ENCODE measurements at regions not wholly inside any gene's neighbourhood (a gene's known extent, or its start where the extent isn't known, plus 50 kb on each side); places are given as distances from the start of the nearest gene placed in this dataset.

- DNase-seq (ENCODE audit: low read depth): no peak
- TF ChIP-seq CTCF (conservative IDR thresholded peaks at IDR 0.05; ENCODE audit: low read length): no peak
- H3K4me3 ChIP-seq (ENCODE audit: low read length): no peak overlapping the region
These were observed 202.7 kb upstream of the LRIG1 start for GRCh38 chr3:66703501-66703900.

- no peak for DNase-seq (ENCODE audit: low read depth)
- TF ChIP-seq CTCF (conservative IDR thresholded peaks at IDR 0.05; ENCODE audit: low read length): no peak
- no peak overlapping the region for H3K4me3 ChIP-seq (ENCODE audit: low read length)
These were observed 204.3 kb upstream of the LRIG1 start for GRCh38 chr3:66705076-66705475.

- DNase-seq (ENCODE audit: low read depth): no peak
- TF ChIP-seq CTCF (conservative IDR thresholded peaks at IDR 0.05; ENCODE audit: low read length): no peak
- H3K4me3 ChIP-seq (ENCODE audit: low read length): no peak overlapping the region
These were observed 206.1 kb upstream of the LRIG1 start for GRCh38 chr3:66706890-66707289.

GRCh38 chr3:66709532-66709931 lies 208.7 kb upstream of the LRIG1 start:
- no peak for DNase-seq (ENCODE audit: low read depth)
- no peak overlapping the region for H3K4me3 ChIP-seq (ENCODE audit: low read length)
- TF ChIP-seq CTCF (conservative IDR thresholded peaks at IDR 0.05; ENCODE audit: low read length): no peak

GRCh38 chr3:66712210-66712609 lies 211.4 kb upstream of the LRIG1 start:
- no peak overlapping the region for H3K4me3 ChIP-seq (ENCODE audit: low read length)
- TF ChIP-seq CTCF (conservative IDR thresholded peaks at IDR 0.05; ENCODE audit: low read length): no peak
- DNase-seq (ENCODE audit: low read depth): no peak

GRCh38 chr3:66713921-66714320 lies 213.1 kb upstream of the LRIG1 start:
- TF ChIP-seq CTCF (conservative IDR thresholded peaks at IDR 0.05; ENCODE audit: low read length): no peak
- H3K4me3 ChIP-seq (ENCODE audit: low read length): no peak overlapping the region
- DNase-seq (ENCODE audit: low read depth): no peak

- no peak for DNase-seq (ENCODE audit: low read depth)
- H3K4me3 ChIP-seq (ENCODE audit: low read length): no peak overlapping the region
- TF ChIP-seq CTCF (conservative IDR thresholded peaks at IDR 0.05; ENCODE audit: low read length): no peak
These were observed 215.0 kb upstream of the LRIG1 start for GRCh38 chr3:66715806-66716205.
